ENCODE measurements at regions not wholly inside any gene's neighbourhood (a gene's known extent, or its start where the extent isn't known, plus 50 kb on each side); places are given as distances from the start of the nearest gene placed in this dataset.

DNA sequence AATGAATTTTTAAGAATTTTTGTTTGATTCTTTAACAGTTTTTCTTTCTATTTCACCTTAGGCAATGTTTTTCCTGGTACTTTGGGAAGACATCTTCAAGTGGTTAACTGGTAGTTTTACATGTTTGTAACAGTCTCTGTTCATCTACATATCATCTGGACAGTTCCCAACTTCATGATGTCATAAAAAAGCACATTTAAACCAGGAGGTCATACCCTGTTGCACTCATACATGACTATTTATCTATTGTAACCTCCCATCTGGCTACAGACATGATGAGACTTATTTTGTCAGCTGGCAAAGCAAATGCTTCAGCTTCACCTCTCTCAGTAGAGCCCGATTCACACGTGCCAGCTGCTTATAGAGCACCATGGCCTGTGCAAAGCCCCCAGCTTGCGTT lies 99.8 kb upstream of the YPEL5 start:
- TF ChIP-seq, protein P1, sequence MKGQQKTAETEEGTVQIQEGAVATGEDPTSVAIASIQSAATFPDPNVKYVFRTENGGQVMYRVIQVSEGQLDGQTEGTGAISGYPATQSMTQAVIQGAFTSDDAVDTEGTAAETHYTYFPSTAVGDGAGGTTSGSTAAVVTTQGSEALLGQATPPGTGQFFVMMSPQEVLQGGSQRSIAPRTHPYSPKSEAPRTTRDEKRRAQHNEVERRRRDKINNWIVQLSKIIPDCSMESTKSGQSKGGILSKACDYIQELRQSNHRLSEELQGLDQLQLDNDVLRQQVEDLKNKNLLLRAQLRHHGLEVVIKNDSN (IDR thresholded peaks at IDR 0.05), result no peak
- TF ChIP-seq EGR1 (IDR thresholded peaks at IDR 0.05), result no peak
- no peak for TF ChIP-seq YY1 (IDR thresholded peaks at IDR 0.05; ENCODE audit: low read depth)
- no peak for TF ChIP-seq TEAD4 (IDR thresholded peaks at IDR 0.05)
